Neutrophil (primary cell): ENCODE measurements at regions not wholly inside any gene's neighbourhood (a gene's known extent, or its start where the extent isn't known, plus 50 kb on each side); places are given as distances from the start of the nearest gene placed in this dataset.

Source experiments
- H3K27ac ChIP-seq: fragments of 200-600 bp; sonication (generic); 2 replicates; pipeline ENCODE4 v1.5.1; 2016; ENCODE audit warnings: mild to moderate bottlenecking, moderate library complexity
- H3K27me3 ChIP-seq: fragments of 200-600 bp; sonication (generic); 2 replicates; pipeline ENCODE4 v1.6.0; 2016; ENCODE audit warnings: mild to moderate bottlenecking
- H3K36me3 ChIP-seq: fragments of 200-600 bp; sonication (generic); 2 replicates; pipeline ENCODE4 v1.5.1; 2017
- H3K4me1 ChIP-seq, 2 experiments: fragments of 200-600 bp in 1 of 2; sonication (generic) in 1 of 2; 1 replicate in 1 of 2; 2 replicates in 1 of 2; pipeline versions ENCODE4 v1.5.1 to v1.6.1; 2013 to 2016; ENCODE audit warnings: low read depth in 1 of 2, low read length in 1 of 2, mild to moderate bottlenecking in 1 of 2, moderate library complexity in 1 of 2; ENCODE audit not compliant: control insufficient read depth in 1 of 2, insufficient read depth in 1 of 2
- H3K4me3 ChIP-seq, 2 experiments: fragments of 200-600 bp in 1 of 2; sonication (generic) in 1 of 2; 1 replicate in 1 of 2; 2 replicates in 1 of 2; pipeline ENCODE4 v1.5.1; 2013 to 2016; ENCODE audit warnings: low read depth in 1 of 2, low read length in 1 of 2, mild to moderate bottlenecking in 1 of 2, moderate library complexity in 1 of 2
- H3K9me3 ChIP-seq: fragments of 200-600 bp; sonication (generic); 2 replicates; pipeline ENCODE4 v1.5.1; 2016
- TF ChIP-seq, protein P1 (sequence below): fragments of 200-600 bp; sonication (generic); IDR thresholded peaks from 2 replicates; pipeline ENCODE4 v1.5.1; 2016; ENCODE audit warnings: antibody characterized with exemption

DNA sequence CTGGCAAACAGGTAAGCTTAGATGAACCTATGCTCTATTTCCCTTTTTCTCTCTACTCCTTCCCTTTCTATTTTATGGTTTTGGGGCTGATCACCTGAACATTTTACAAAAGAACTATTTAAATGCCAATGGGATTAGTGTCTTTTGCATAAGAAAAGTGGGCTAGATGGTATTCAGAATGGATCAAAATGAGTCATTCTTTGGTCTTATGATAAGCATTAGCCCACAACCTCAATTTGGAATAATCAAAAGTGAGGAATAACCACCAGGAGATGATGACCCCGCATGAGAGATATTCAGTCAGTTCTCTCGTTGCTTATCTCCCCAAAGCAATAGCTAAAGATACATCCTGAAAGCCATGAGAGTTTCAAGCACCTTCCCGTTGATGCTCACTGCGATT, 399.0 kb upstream of the CADM1 start:
- H3K27ac ChIP-seq: no peak overlapping the region
- H3K27me3 ChIP-seq: no peaks in the 10 kb centered on the region
- H3K9me3 ChIP-seq: no peaks in the 10 kb centered on the region
- TF ChIP-seq, protein P1, sequence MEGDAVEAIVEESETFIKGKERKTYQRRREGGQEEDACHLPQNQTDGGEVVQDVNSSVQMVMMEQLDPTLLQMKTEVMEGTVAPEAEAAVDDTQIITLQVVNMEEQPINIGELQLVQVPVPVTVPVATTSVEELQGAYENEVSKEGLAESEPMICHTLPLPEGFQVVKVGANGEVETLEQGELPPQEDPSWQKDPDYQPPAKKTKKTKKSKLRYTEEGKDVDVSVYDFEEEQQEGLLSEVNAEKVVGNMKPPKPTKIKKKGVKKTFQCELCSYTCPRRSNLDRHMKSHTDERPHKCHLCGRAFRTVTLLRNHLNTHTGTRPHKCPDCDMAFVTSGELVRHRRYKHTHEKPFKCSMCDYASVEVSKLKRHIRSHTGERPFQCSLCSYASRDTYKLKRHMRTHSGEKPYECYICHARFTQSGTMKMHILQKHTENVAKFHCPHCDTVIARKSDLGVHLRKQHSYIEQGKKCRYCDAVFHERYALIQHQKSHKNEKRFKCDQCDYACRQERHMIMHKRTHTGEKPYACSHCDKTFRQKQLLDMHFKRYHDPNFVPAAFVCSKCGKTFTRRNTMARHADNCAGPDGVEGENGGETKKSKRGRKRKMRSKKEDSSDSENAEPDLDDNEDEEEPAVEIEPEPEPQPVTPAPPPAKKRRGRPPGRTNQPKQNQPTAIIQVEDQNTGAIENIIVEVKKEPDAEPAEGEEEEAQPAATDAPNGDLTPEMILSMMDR: no peak
- no peaks in the 10 kb centered on the region for H3K4me1 ChIP-seq
- H3K36me3 ChIP-seq: no peaks in the 10 kb centered on the region
- no peak overlapping the region for H3K4me3 ChIP-seq

DNA sequence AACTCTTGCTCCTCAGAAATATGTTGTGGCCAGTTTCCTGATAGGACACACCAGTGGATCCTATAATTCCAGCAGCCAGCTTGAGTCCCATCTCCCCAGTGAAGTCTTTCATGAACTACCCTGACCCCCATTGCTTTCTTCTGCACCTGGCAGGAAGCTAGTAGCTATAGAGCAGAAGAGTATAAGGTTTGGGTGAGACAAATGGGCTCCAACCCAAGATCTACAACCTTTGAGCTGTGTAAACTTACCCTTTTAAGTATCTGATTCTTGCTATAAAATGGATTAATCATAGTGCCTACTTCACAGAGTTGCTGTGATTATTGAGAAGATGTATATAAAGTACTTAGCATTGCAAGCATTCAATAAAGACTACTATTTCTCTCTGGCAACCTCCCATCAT, 396.9 kb upstream of the CADM1 start:
- H3K27ac ChIP-seq: no peak overlapping the region
- no peaks in the 10 kb centered on the region for H3K4me1 ChIP-seq
- no peaks in the 10 kb centered on the region for H3K9me3 ChIP-seq
- H3K36me3 ChIP-seq: no peaks in the 10 kb centered on the region
- no peaks in the 10 kb centered on the region for H3K27me3 ChIP-seq
- TF ChIP-seq, protein P1: no peak
- no peak overlapping the region for H3K4me3 ChIP-seq

DNA sequence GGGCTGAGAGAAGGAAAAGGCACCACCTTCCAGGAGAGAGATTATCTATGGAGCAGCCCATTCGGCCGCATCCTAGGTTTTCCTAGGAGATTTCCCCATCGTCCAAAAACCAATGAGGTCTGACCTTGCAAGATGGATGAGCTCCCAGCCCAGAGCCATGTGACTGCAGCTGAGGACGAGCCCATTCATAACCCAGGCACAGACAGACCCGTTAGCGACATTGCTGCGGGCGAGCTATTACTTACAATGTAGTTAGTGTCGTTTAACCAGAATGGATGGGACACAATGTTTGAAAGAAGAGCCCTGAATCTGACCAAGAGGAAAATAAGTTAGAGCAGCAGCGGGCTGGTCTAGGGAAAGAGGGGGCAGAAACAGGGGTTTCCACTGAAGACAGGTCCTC, 395.9 kb upstream of the CADM1 start:
- Histone ChIP-seq H3K4me1 (no peaks in the 10 kb centered on the region), H3K9me3 (no peaks in the 10 kb centered on the region), H3K36me3 (no peaks in the 10 kb centered on the region), H3K27ac (no peak overlapping the region), H3K27me3 (no peaks in the 10 kb centered on the region), H3K4me3 (no peak overlapping the region)
- TF ChIP-seq, protein P1: no peak

DNA sequence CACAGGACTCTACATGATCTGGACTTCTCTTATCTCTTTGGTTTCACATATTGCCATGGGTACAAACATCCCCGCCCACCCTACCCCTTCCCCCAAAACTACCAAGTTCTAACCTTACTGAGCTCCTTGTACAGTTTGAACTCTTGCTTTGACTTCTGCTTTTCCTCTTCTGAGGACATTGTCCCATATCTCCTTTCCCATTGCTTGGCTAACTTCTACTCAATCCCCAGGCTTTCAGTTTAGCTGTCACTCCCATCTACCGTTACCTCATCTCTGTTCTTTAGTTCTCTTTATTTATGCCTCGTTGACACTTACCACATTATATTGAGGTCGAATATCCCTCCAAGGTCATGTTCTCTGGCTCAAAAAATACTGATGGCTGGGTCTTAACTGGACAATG, 393.5 kb upstream of the CADM1 start:
- Histone ChIP-seq H3K4me1 (no peaks in the 10 kb centered on the region), H3K27ac (no peak overlapping the region), H3K36me3 (no peaks in the 10 kb centered on the region), H3K4me3 (no peak overlapping the region), H3K9me3 (no peaks in the 10 kb centered on the region), H3K27me3 (no peaks in the 10 kb centered on the region)
- TF ChIP-seq, protein P1: no peak

DNA sequence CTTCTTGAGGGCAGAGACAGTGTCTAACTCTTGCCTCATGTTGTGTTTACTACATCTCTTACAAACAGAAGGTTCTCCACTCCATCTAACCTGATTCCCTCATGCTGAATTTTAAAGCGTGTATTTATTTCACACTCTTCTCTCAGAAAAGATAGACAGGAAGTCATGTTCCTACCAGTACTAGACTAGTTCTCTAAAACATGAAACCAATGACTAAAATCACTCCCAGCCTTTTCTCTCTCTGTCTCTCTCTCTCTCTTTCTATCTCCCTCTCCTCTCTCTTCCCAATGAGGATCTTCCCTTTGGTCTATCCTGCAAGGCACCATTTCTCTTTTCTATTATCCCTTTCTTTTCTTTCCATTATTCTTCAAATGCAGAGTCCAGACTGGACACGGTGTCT, 391.9 kb upstream of the CADM1 start:
- Histone ChIP-seq H3K9me3 (no peaks in the 10 kb centered on the region), H3K27me3 (no peaks in the 10 kb centered on the region)

More for the DNA sequence above, 391.9 kb upstream of the CADM1 start:
- Histone ChIP-seq H3K27ac (no peak overlapping the region), H3K36me3 (no peaks in the 10 kb centered on the region), H3K4me3 (no peak overlapping the region), H3K4me1 (no peaks in the 10 kb centered on the region)
- TF ChIP-seq, protein P1: no peak
